PC-3 (cell line): ENCODE measurements at regions not wholly inside any gene's neighbourhood (a gene's known extent, or its start where the extent isn't known, plus 50 kb on each side); places are given as distances from the start of the nearest gene placed in this dataset.

Experiments used
- EZH2 ChIP-seq: fragments of 300-600 bp; sonication (generic); IDR thresholded peaks from one replicate; pipeline ENCODE4 v1.6.1; 2017; ENCODE audit warnings: antibody characterized with exemption, mild to moderate bottlenecking, low read length; ENCODE audit not compliant: unreplicated experiment
- EZH2phosphoT487 ChIP-seq: fragments of 300-600 bp; sonication (generic); IDR thresholded peaks from 2 replicates; pipeline ENCODE4 v1.6.1; 2018; ENCODE audit warnings: mild to moderate bottlenecking, antibody characterized with exemption, low read length, borderline replicate concordance
- TF ChIP-seq, protein P1 (sequence below): fragments of 300-600 bp; sonication (generic); conservative IDR thresholded peaks from 2 replicates; pipeline ENCODE4 v1.5.1; 2017; ENCODE audit warnings: antibody characterized with exemption, low read depth, mild to moderate bottlenecking, low read length

DNA sequence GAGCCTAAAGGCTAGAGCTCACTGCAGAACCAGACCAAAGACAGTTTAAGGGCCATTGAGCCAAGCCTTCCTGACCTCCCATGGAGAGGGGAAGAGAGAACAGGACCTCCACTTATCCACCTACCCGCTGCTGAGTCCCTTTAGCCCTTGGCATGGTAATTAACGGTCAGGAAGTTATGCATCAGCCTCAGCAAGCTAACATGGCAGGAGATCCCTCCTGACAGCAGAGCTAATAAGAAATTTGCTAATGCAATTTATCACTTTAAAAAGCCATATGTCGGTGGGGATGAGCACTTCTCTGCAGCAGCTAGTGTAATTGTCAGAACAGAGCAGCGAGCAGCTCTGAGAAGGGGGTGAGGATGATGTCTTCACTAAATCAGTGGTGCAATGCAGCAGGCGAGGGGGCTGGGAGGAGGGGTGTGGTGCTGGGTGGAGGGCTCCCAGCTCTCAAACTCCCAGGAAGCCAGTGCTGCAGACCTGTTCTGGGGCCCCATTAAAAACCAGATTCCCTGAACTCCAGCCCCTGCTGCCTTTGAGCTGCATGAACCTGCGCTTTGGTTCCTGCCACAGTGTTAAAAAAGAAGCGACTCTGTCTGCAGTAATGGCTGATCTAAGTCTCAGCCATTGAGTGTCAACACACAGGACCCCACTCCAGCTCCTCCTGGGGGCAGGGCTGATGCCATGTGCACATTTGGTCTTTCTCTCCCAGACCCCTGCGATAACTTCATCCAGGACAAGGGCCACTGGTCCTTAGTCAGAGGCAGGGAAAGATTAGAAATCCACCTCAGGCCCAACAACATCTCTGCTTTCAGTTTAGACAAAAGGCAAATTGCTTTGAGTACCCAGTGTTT lies 63.0 kb upstream of the CALM2 start:
- TF ChIP-seq, protein P1, sequence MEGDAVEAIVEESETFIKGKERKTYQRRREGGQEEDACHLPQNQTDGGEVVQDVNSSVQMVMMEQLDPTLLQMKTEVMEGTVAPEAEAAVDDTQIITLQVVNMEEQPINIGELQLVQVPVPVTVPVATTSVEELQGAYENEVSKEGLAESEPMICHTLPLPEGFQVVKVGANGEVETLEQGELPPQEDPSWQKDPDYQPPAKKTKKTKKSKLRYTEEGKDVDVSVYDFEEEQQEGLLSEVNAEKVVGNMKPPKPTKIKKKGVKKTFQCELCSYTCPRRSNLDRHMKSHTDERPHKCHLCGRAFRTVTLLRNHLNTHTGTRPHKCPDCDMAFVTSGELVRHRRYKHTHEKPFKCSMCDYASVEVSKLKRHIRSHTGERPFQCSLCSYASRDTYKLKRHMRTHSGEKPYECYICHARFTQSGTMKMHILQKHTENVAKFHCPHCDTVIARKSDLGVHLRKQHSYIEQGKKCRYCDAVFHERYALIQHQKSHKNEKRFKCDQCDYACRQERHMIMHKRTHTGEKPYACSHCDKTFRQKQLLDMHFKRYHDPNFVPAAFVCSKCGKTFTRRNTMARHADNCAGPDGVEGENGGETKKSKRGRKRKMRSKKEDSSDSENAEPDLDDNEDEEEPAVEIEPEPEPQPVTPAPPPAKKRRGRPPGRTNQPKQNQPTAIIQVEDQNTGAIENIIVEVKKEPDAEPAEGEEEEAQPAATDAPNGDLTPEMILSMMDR, result no peak
- TF ChIP-seq EZH2 (no peak), EZH2phosphoT487 (no peak)
